HG02678 (cell line): ENCODE measurements at regions not wholly inside any gene's neighbourhood (a gene's known extent, or its start where the extent isn't known, plus 50 kb on each side); places are given as distances from the start of the nearest gene placed in this dataset.

Source experiments
- ATAC-seq: cut with Tn5 transposase; IDR thresholded peaks from one replicate; pipeline ENCODE4 v1.9.1; 2021; ENCODE audit warnings: mild to moderate bottlenecking, moderate library complexity; ENCODE audit not compliant: unreplicated experiment

DNA sequence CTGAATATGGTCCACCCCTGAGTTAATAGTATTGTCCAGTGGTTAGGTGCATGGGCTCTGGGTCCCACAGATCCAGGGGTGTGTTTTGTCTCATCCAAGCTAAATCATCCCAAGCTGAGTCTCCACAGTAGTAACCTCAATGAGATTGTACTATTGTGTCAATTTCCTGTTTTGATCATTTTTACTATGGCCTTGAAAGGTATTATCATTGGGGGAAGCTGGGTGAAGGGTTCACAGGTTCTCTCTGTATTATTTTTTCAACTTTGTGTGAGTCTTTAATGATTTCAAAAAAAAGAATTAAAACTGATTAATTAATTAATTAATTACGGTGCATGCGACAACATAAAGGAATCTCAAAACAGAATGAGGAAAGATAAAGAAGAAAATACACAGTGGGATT, 266.1 kb downstream of the MN1 start:
- no peak for ATAC-seq

DNA sequence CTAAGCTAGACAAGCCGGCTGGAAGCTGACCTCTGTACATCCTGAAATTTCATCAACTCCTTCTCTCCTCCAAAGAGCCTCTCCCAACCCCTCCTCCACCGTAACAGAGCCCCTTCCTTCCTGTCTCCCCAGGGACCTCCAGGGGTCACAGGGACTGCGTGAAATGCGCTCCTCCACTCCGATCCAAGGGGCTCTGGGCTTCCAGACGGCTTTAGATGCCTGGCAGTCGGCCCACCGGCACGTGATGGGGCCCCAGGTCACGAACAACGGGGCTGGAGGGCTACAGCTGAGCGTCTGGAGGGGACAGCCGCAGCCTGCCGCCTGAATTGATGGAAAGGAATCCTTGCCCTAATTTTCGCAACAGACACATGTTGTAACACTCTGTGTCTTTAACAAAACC, 264.1 kb downstream of the MN1 start:
- no peak for ATAC-seq

DNA sequence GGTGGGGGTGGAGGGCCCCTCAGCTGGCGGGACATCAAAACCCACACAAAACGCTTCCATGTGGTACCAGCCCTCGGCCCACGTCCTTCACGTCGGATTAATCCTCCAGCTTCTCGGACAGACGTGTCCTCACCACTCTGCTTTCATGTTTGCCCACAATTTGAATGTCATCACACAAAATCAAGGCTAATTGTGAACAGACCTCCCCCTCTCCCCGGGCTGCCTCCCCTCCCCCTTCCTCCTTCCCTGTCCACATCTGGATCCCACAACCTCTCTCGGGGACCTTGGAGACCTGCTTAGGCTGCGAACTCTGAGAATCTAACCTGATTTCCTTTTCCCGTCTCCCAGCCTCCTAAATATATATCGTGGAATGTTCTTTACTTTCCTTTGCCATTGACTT, 262.9 kb downstream of the MN1 start:
- no peak for ATAC-seq

DNA sequence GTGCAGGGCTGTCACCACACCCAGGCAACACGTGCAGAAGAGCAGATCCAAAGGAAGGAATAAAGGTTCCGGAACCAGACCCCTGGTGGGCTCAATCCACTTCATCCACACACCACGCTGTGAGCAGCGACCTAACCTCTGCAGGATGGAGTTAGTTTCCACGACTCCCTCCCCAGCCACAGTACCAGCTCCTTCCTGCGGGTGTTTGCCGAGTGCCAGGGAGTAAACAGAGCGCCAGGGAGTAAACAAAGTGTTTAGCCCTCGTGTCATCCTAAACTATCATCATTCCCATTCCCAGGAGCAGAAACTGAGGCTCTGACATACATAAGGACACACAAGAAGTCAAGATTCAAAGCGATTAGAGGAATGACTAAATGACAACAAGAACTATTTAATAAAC, 261.3 kb downstream of the MN1 start:
- no peak for ATAC-seq

DNA sequence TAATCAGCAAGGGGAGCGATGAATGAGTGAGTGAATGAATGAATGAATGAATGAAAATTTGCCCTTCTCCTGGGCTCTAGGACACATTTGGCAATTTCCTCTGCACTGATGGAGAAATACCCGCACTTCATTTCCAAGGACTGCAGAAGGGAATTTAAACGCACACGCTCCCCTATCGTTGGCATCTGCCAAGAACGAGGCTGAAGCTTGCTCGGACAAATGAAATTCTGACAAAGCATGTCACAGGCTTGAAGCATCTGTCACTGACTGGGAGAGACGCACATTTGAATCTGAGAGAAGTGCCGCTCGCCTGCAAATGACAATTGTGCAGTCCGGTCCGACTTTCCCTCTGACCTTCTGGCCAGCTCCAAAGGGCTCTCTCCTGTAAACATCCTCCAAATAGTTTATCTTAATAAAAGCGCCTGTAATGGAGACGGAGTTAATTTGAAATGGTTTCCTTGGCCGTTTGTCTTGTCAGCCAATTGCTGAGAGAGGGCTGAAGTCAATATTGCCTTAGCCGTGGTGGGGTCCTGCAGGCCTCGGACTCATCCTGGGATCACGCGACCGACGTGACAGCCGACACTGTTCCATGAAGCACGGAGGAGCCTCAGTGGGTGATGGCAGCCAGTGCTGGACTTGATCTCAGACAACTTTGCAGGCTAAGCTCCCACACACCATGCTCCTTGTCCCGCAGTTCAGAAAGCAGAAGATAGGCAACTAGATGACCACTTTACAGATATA, 260.7 kb downstream of the MN1 start:
- no peak for ATAC-seq

DNA sequence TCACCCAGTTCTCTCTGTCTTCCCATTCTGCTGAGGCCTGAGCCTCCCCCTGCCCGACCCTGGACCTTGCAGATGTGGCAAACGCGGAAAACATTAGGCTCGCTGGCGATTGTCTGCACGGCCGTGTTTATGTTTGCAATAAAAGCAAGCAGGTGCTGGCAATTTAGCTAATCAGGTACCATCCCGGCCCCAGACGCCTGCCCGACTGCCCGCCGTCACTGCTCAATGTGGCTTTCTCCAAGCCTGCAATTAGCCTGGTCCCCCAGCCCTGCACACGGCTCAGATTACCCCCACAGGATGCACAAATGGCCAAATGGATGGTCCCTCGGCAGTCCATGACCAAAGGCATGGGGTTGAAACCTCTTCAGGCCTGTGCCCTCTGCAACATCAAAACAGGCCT, 259.7 kb downstream of the MN1 start:
- ATAC-seq: no peak

DNA sequence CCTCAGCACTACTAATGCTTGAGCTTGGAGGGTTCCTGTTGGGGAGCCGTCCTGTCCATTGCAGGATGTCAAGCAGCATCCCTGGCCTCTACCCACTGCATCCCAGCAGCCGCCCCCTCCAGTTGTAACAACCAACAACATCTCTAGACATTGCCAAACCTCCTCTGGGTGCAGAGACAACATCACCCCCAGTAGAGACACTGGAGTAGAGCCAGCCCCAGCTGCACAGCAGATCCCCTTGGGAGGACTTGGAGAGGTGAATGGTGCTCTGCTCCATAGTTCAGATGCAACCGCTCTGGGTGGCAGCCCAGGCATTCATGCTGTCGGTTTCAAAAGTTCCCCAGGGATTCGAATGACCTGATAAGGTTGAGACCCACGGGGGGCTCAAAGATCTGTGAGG, 259.0 kb downstream of the MN1 start:
- ATAC-seq: no peak

DNA sequence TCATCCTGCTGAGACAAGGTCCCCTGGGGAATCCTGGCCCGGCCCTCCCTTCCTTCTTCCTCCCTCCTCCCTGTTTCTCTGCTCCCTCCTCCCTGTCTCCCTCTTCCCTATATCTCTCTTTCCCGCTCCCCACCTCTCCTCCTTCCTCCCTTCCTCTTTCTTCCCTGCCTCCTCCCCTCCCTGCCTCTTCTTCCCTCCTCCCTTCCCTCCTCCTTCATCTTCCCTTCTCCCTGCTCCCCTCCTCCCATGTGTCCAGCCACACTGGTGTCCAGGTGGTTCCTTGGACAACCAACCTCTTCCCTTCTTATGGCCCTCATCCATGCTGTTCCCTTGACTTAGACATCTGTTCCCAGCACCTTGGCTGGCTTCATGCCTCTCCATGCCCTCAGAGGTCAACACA, 258.1 kb downstream of the MN1 start:
- ATAC-seq: no peak

DNA sequence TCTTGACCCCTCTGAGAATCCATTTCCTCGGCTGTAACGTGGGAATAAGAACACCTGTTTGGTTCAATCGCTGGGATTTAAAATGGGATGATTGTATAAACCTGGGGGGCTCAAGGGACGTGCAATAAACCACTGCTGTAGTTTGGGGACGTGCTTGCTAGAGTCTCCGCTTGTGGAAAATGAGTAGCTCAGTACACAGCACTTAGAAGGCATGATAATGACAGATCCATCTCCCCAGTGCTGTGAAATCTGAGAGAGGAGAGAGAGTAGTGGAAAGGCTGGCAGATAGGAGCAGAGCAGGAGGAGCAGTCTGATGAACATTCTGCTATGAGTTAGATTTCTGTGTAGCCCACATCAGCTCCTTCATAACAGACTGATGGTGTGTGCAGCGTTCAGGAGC, 256.5 kb downstream of the MN1 start:
- no peak for ATAC-seq

DNA sequence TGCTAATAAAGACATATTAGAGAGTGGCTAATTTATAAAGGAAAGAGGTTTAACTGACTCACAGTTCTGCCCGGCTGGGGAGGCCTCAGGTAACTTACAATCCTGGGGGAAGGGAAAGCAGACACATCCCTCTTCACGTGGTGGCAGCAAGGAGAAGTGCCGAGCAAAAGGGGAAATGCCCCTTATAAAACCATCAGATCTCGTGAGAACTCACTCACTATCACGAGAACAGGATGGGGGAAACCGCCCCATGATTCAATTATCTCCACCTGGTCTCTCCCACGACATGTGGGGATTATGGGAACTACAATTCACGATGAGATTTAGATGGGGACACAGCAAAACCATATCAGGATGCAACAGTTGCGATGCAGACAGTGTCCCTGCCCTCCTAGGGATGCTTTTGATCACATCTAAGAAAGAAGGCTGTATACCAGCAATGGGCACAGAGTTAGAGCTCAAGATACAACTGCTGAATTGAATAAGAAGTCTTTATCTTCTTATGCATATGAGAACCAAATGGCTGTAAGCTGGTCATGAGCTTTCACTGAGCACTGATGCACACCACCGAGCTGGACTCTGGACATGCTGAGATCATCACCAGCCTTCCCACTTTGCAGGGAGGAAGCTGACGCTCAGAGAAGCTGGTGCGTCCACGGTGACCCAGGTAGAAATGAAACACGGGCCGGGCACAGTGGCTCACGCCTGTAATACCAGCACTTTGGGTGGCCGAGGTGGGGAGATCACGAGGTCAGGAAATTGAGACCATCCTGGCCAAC, 255.2 kb downstream of the MN1 start:
- no peak for ATAC-seq

DNA sequence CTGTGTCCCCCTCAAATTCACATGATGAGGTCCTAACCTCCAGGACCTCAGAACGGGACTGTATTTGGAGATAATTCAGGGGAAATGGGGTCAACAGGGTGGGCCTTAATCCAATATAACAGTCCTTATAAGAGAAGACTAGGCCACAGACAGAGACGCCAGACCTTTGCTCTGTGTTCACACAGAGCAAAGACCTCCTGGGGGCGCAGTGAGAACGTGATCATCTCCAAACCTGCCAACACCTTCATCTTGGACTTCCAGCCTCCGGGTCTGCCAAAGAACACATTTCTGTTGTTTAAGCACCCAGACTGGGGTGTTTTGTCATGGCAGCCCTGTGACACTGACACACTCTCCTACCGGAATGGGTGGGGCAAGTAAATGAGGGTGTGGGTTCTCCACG, 250.2 kb downstream of the MN1 start:
- ATAC-seq: no peak

DNA sequence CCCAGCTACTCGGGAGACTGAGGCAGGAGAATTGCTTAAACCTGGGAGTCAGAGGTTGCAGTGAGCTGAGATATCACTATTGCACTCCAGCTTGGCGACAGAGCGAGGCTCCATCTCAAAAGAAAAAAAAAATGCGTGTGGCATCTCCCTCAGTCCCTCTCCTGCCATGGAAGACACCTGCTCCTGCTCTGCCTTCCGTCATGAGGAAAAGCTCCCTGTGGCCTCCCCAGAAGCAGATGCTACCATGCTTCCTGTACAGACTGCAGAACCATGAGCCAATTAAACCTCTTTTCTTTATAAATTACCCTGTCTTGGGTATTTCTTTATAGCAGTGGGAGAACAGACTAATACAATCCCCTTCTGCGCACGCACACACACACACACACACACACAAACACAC, 249.4 kb downstream of the MN1 start:
- no peak for ATAC-seq

DNA sequence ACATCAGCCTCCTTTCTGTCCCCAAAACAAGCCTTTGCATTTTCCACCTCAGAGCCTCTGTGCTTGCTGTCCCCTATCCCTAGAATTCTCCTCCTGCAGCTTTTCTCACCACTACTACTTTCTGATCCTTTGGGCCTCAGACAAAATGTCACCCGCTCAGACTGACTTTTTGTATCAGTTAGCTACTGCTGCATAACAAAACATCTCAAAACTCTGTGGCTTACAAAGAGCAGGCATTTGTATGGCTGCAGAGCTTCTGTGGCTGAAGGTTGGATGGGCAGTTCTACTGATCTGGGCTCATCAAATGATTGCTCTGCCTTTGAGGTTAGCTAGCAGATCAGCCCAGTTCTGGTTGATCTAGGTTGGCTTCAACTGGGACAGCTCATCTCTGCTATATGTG, 248.7 kb downstream of the MN1 start:
- no peak for ATAC-seq

DNA sequence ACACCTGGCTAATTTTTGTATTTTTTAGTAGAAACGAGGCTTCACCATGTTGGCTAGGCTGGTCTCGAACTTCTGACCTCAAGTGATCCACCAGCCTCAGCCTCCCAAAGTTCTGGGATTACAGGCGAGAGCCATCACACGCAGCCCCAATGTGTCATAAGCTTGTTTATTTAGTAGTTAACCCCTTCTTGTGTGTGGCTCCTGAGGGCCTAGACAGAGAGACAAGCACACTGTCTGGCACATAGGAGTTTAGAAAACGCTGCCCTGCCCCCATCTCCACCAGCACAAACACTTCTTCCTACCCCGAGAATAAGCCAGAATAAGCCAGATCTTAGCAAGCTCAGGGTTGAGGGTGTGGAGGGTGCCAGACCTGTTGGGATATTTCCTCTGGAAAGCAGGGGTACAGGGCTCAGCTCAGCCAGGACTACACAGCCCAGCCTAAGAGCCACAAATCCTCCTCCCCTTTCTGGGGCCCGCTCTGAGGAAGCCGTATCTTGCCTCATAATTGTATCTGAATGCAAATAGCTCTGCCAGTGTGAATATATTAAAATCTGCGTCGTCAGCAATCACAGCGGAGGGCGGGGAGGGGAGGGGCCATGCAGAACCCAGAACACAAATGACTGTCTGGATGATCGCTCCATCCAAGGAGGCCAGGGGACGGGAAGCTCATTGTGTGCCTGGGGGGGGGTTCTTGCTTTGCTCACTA, 247.3 kb downstream of the MN1 start:
- no peak for ATAC-seq

DNA sequence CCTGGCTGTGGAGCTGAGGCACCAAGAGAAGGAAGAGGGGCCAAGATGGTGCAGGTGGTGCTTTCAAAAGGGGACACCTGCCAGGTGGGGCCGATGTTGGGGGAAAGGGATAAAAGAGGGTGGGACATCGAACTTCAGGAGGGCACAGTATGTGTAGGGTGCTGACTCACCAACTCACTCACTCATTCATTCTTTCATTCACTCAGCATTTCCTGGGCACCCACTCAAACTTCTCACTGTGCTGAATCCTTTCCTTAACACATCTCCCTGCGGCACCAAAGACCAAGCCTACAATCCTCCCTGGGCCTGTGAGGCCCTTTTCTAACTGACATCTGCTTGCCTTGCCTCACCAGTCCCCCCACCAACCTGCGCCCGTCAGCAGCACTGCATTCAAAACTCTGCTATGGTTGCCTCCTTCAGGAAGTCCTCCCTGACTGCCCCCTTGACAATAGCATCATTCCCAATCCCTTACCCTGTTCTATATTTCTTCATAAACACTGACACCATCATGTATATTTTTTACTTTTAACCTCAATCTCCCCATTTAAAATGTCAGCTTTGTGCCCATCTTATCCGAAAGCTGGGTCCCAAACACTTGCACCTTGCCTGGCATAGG, 246.6 kb downstream of the MN1 start:
- no peak for ATAC-seq

DNA sequence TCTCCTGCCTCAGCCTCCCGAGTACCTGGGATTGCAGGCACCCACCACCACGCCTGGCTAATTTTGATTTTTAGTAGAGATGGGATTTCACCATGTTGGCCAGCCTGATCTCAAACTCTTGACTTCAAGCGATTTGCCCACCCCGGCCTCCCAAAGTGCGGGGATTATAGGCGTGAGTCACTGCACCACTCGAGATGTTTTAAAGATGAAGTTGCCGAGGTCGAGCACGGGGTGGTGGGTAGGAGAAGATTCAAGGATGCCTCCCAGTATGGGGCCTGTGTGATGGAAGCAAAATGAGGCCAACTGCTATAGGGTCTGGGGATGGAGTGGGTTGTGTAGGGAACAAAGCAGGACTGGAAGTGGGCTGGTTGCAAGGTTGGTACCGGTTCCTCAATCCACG, 245.2 kb downstream of the MN1 start:
- no peak for ATAC-seq

DNA sequence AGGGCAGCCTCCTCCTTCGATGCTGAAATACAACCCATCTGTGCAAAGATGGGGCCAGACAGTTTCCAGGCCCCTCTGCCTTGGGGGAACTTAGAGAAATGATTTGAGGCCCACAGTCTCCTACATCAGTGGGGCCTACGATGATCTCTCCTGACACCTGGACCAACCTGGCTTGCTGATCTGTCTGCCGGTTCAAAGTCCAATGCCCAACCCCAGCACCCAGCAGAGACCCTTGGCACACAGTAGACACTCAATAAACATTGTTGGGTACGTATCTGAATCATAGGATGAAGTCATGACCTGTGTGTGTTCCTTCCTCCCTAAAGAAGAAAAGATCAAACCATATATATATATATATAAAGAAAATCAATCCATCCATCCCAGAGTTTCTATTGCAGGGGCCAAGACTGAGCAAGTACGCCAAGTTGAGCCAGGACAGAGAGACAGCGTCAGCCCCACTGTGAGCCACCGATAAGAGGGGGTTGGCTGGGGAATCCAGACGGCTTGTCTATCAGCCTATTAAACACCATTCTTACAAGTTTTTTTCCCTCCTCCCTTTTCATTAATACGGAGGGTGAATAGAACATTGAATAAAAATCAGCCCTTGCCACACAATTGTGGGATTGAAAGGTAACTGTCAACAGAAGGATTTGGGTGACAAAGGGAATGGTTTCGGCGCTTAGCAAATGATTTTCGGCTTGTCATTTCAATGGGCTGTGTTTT, 244.1 kb downstream of the MN1 start:
- ATAC-seq: no peak

DNA sequence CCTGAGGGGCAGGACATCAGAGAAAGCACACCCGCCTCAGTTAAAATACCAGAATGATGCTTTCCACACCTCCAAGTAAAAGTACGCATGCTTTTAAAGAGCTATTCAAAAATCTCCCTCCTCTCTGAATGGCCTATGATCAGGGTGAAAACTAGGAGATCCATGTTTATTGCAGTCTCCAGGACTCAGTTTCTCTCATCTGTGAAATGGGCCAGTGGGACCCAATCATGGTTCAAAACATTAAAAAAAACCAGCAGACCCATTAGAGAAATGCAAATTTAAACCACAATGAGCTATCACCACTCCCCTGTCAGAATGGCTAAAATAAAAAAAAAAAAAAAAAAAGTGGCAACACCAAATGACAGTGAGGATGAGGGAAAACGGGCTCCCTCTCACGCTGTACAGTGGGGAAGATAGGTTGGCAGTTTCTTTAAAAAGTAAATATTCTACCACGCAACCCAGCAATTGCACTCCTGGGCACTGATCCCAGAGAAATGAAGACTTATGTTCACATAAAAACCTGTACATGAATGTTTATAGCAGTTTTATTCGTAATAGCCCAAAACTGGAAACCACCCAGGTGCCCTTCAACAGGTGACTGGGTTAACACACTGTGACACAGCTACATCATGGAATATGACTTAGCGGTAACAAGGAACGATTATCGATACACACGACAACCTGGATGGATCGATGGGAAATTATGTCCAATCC, 242.7 kb downstream of the MN1 start:
- no peak for ATAC-seq

DNA sequence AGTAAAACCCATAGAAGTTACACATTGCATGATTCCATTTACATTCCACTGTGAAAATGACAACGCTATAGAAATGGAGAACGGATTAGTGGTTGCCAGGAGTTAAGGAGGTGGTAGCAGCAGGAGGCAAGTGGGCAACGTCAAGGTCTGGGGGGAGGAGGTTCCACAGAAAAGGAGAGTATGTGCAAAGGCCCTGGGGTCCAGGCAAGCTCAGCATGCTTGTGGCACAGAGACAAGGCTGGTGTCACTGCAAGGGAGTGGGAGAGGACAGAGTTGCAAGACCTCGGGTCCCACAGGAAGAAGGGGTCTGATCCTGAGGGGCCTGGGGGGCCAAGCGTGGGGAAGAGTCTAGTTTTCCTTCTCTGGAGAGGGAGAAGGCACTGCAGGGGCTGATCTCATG, 240.8 kb downstream of the MN1 start:
- no peak for ATAC-seq

DNA sequence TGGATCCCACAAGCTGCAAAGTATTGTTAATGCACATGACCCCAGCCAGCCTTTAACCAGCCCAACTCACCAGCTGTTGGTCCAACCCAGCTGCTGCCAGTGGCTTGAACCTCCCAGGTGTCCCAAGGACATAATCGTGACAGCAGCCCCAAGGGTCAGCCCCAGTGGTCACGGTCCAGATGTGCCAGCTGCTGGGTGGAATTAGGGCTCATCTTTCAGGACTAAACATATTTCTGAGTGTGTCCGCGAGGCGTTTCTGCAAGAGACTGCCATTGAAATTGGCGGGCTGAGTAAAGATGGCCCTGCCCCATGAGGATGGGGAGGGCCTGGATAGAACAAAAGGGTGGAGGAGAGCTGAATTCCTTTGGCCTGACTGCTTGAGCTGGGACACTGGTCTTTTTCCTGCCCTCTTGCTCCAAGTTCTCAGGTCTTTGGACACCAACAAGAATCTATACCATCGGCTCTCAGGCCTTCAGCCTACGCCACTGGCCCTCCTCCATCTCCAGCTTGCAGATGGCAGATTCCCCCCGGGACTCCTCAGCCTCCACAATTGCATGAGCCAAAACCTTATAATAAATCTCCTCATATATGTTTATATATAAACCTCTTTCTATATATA, 240.2 kb downstream of the MN1 start:
- no peak for ATAC-seq
